Aorta (tissue), 5 donors: ENCODE measurements at regions not wholly inside any gene's neighbourhood (a gene's known extent, or its start where the extent isn't known, plus 50 kb on each side); places are given as distances from the start of the nearest gene placed in this dataset.

Experiments
- ATAC-seq: fragments of 200-7000 bp; cut with Tn5 transposase; one replicate; pipeline ENCODE4 v1.9.1; 2022; ENCODE audit warnings: moderate library complexity; ENCODE audit not compliant: low FRiP score
- DNase-seq, 2 donors: peaks; one replicate each; pipeline ENCODE4 v3.0.0-alpha.2; 2020
- H3K27ac ChIP-seq, 2 donors: one replicate each; pipeline ENCODE4 v1.5.1; 2013; ENCODE audit warnings: low read length in 2 of 2, mild to moderate bottlenecking in 2 of 2, moderate library complexity in 2 of 2, control low read depth in 1 of 2, inconsistent platforms in 1 of 2, low read depth in 1 of 2
- H3K27me3 ChIP-seq, 2 donors: one replicate each; pipeline ENCODE4 v1.6.1; 2013; ENCODE audit warnings: control low read depth in 1 of 2, low read length in 1 of 2, mild to moderate bottlenecking in 1 of 2, moderate library complexity in 1 of 2; ENCODE audit not compliant: insufficient read depth in 2 of 2, control insufficient read depth in 1 of 2
- H3K36me3 ChIP-seq, 2 donors: one replicate each; pipeline ENCODE4 v1.6.1; 2013; ENCODE audit warnings: control low read depth in 1 of 2, low read length in 1 of 2, mild to moderate bottlenecking in 1 of 2; ENCODE audit not compliant: insufficient read depth in 2 of 2, control insufficient read depth in 1 of 2
- H3K4me1 ChIP-seq, 2 donors: one replicate each; pipeline ENCODE4 v1.6.1; 2013; ENCODE audit warnings: low read length in 2 of 2, control low read depth in 1 of 2, mild to moderate bottlenecking in 1 of 2, moderate library complexity in 1 of 2; ENCODE audit not compliant: insufficient read depth in 2 of 2, control insufficient read depth in 1 of 2
- H3K4me3 ChIP-seq, 2 donors: one replicate each; pipeline ENCODE4 v1.5.1; 2013; ENCODE audit warnings: low read length in 2 of 2, control low read depth in 1 of 2, mild to moderate bottlenecking in 1 of 2
- H3K9me3 ChIP-seq: one replicate; pipeline ENCODE4 v1.6.1; 2013; ENCODE audit warnings: mild to moderate bottlenecking, low read length; ENCODE audit not compliant: control insufficient read depth
- WGBS, 2 donors: extraction: QIAGEN DNeasy Blood & Tissue Kit; methylation state at CpG; one replicate each; pipeline ENCODE4 v1.1.7; 2013; 5-methylcytosine and 5-hydroxymethylcytosine counted together
- intact Hi-C, 2 donors: fragments of 100-400 bp; cut with DNase I; formaldehyde crosslinking; loops; one replicate each; pipeline versions ENCODE4 v1.14.2 to v1.15.0; 2022
- donor health status: healthy with polysubstance abuse.
- donor health status: Bipolar disorder and iron deficiency.
- donor health status: DM: no; HTN: no; CAD: no.
- donor health status: DM: no; HTN: no; CAD: no.
- donor health status: DM: yes; HTN: yes; CAD: no.

- 89 to 92% methylated on average over 7 of the region's 7 CpGs for WGBS, 2 donors
- Histone ChIP-seq H3K9me3 (no peaks in the 10 kb centered on the region), H3K4me1 (peaks cover 0 to 8% of the 10 kb centered on the region in 2 donors), H3K27me3 (no peaks in the 10 kb centered on the region), H3K36me3 (no peaks in the 10 kb centered on the region), H3K4me3 (no peak overlapping the region), H3K27ac (no peak overlapping the region)
- intact Hi-C loops: no loop called here
- ATAC-seq (no peak), DNase-seq (no peak)
Observed at GRCh38 chr2:41913921-41914609, 133.8 kb upstream of the PKDCC start.

GRCh38 chr2:41914936-41915335 lies 132.9 kb upstream of the PKDCC start:
- H3K4me3 ChIP-seq: no peak overlapping the region
- peaks cover 0 to 8% of the 10 kb centered on the region in 2 donors for H3K4me1 ChIP-seq
- no peaks in the 10 kb centered on the region for H3K9me3 ChIP-seq
- H3K36me3 ChIP-seq: no peaks in the 10 kb centered on the region
- no peak overlapping the region for H3K27ac ChIP-seq
- no peaks in the 10 kb centered on the region for H3K27me3 ChIP-seq
- ATAC-seq (peak; percentile 26), DNase-seq (no peak)
- intact Hi-C loops: no loop called here

GRCh38 chr2:41916177-41916576 lies 131.6 kb upstream of the PKDCC start:
- no peak overlapping the region for H3K4me3 ChIP-seq
- DNase-seq (no peak), ATAC-seq (no peak)
- 95 to 96% methylated on average over 2 of the region's 2 CpGs for WGBS, 2 donors
- no peaks in the 10 kb centered on the region for H3K9me3 ChIP-seq
- no peaks in the 10 kb centered on the region for H3K36me3 ChIP-seq
- no peaks in the 10 kb centered on the region for H3K27me3 ChIP-seq
- H3K4me1 ChIP-seq: peaks cover 0 to 8% of the 10 kb centered on the region in 2 donors
- no peak overlapping the region for H3K27ac ChIP-seq
- intact Hi-C loops: no loop called here

GRCh38 chr2:41917587-41917986 lies 130.2 kb upstream of the PKDCC start:
- DNase-seq: no peak
- H3K4me1 ChIP-seq: peaks cover 0 to 8% of the 10 kb centered on the region in 2 donors
- 96 to 97% methylated on average over 2 of the region's 2 CpGs for WGBS, 2 donors
- H3K4me3 ChIP-seq: no peak overlapping the region
- H3K9me3 ChIP-seq: no peaks in the 10 kb centered on the region
- no peaks in the 10 kb centered on the region for H3K27me3 ChIP-seq
- ATAC-seq: no peak
- H3K27ac ChIP-seq: no peak overlapping the region
- H3K36me3 ChIP-seq: no peaks in the 10 kb centered on the region
- intact Hi-C loops: no loop called here

- Histone ChIP-seq H3K27me3 (no peaks in the 10 kb centered on the region), H3K4me1 (no peaks in the 10 kb centered on the region), H3K27ac (no peak overlapping the region), H3K9me3 (no peaks in the 10 kb centered on the region), H3K4me3 (no peak overlapping the region), H3K36me3 (no peaks in the 10 kb centered on the region)
- no peak for ATAC-seq
- WGBS, 2 donors: 97 to 98% methylated on average over 3 of the region's 3 CpGs
- no peak for DNase-seq
- intact Hi-C loops: no loop called here
Observed at GRCh38 chr2:41919135-41919534, 128.7 kb upstream of the PKDCC start.

- H3K36me3 ChIP-seq: no peaks in the 10 kb centered on the region
- no peak overlapping the region for H3K4me3 ChIP-seq
- WGBS, 2 donors: 93 to 96% methylated on average over 3 of the region's 3 CpGs
- no peaks in the 10 kb centered on the region for H3K4me1 ChIP-seq
- no peak overlapping the region for H3K27ac ChIP-seq
- no peaks in the 10 kb centered on the region for H3K9me3 ChIP-seq
- DNase-seq (no peak), ATAC-seq (no peak)
- no peaks in the 10 kb centered on the region for H3K27me3 ChIP-seq
- intact Hi-C loops: no loop called here
Observed at GRCh38 chr2:41920181-41920580, 127.6 kb upstream of the PKDCC start.

- WGBS, 2 donors: 93 to 96% methylated on average over 2 of the region's 2 CpGs
- no peaks in the 10 kb centered on the region for H3K27me3 ChIP-seq
- no peaks in the 10 kb centered on the region for H3K36me3 ChIP-seq
- intact Hi-C loops: no loop called here
- ATAC-seq (no peak), DNase-seq (no peak)
- H3K27ac ChIP-seq: no peak overlapping the region
- no peaks in the 10 kb centered on the region for H3K4me1 ChIP-seq
- no peaks in the 10 kb centered on the region for H3K9me3 ChIP-seq
- H3K4me3 ChIP-seq: no peak overlapping the region
Observed at GRCh38 chr2:41920812-41921211, 127.0 kb upstream of the PKDCC start.

GRCh38 chr2:41922177-41922576 lies 125.6 kb upstream of the PKDCC start:
- no peak for DNase-seq
- Histone ChIP-seq H3K4me1 (no peaks in the 10 kb centered on the region), H3K4me3 (no peak overlapping the region), H3K27me3 (no peaks in the 10 kb centered on the region), H3K36me3 (no peaks in the 10 kb centered on the region), H3K9me3 (no peaks in the 10 kb centered on the region), H3K27ac (no peak overlapping the region)
- intact Hi-C loops: no loop called here
- ATAC-seq: peak; percentile 19
- 47 to 62% methylated on average over 5 of the region's 5 CpGs for WGBS, 2 donors

- H3K27me3 ChIP-seq: no peaks in the 10 kb centered on the region
- H3K27ac ChIP-seq: no peak overlapping the region
- no peaks in the 10 kb centered on the region for H3K36me3 ChIP-seq
- DNase-seq: no peak
- WGBS, 2 donors: 80 to 91% methylated on average over 9 of the region's 9 CpGs
- intact Hi-C loops: no loop called here
- no peak for ATAC-seq
- H3K4me1 ChIP-seq: no peaks in the 10 kb centered on the region
- H3K9me3 ChIP-seq: no peaks in the 10 kb centered on the region
- no peak overlapping the region for H3K4me3 ChIP-seq
Observed at GRCh38 chr2:41923156-41923786, 124.5 kb upstream of the PKDCC start.
